HG02973 (cell line): ENCODE measurements at regions not wholly inside any gene's neighbourhood (a gene's known extent, or its start where the extent isn't known, plus 50 kb on each side); places are given as distances from the start of the nearest gene placed in this dataset.
"Not testable (repeated sequence)": the region's sequence is repeated elsewhere in the genome, so short reads cannot be mapped to it uniquely, and the experiment has no call there.

Source experiments
- ATAC-seq: cut with Tn5 transposase; IDR thresholded peaks from one replicate; pipeline ENCODE4 v1.9.1; 2021; ENCODE audit warnings: moderate library complexity; ENCODE audit not compliant: unreplicated experiment

- no peak for ATAC-seq
Measured at GRCh38 chr6:132061381-132061780, 110.2 kb upstream of the CCN2 start.

- no peak for ATAC-seq
Measured at GRCh38 chr6:132060591-132060990, 109.4 kb upstream of the CCN2 start.

- no peak for ATAC-seq
Measured at GRCh38 chr6:132058975-132059374, 107.8 kb upstream of the CCN2 start.

GRCh38 chr6:132054525-132054924 is 103.4 kb upstream of the CCN2 start:
- ATAC-seq = no peak

GRCh38 chr6:132053511-132053910 is 102.3 kb upstream of the CCN2 start:
- no peak for ATAC-seq

- ATAC-seq = no peak
Measured at GRCh38 chr6:132052096-132052495, 100.9 kb upstream of the CCN2 start.

GRCh38 chr6:132045877-132046276 is 94.7 kb upstream of the CCN2 start:
- ATAC-seq = no peak

GRCh38 chr6:132043148-132043547 is 92.0 kb upstream of the CCN2 start:
- no peak for ATAC-seq

- ATAC-seq = no peak
Measured at GRCh38 chr6:132041706-132042105, 90.5 kb upstream of the CCN2 start.

- ATAC-seq = no peak
Measured at GRCh38 chr6:132028029-132028428, 76.9 kb upstream of the CCN2 start.

GRCh38 chr6:132025468-132025867 is 74.3 kb upstream of the CCN2 start:
- no peak for ATAC-seq

GRCh38 chr6:132023490-132023889 is 72.3 kb upstream of the CCN2 start:
- ATAC-seq = no peak

- no peak for ATAC-seq
Measured at GRCh38 chr6:132021552-132022375, 70.6 kb upstream of the CCN2 start.

- not testable (repeated sequence) for ATAC-seq
Measured at GRCh38 chr6:132020918-132021317, 69.7 kb upstream of the CCN2 start.

GRCh38 chr6:132020138-132020581 is 69.0 kb upstream of the CCN2 start:
- no peak for ATAC-seq

GRCh38 chr6:132019586-132019985 is 68.4 kb upstream of the CCN2 start:
- ATAC-seq = no peak

GRCh38 chr6:132017942-132018341 is 66.8 kb upstream of the CCN2 start:
- no peak for ATAC-seq

- ATAC-seq = no peak
Measured at GRCh38 chr6:132016396-132016795, 65.2 kb upstream of the CCN2 start.

- no peak for ATAC-seq
Measured at GRCh38 chr6:132011582-132011981, 60.4 kb upstream of the CCN2 start.

- no peak for ATAC-seq
Measured at GRCh38 chr6:132009175-132009574, 58.0 kb upstream of the CCN2 start.

GRCh38 chr6:132007474-132008190 is 56.5 kb upstream of the CCN2 start:
- ATAC-seq = no peak

- no peak for ATAC-seq
Measured at GRCh38 chr6:132005178-132005577, 54.0 kb upstream of the CCN2 start.
